ENCODE measurements at regions not wholly inside any gene's neighbourhood (a gene's known extent, or its start where the extent isn't known, plus 50 kb on each side); places are given as distances from the start of the nearest gene placed in this dataset.

DNA sequence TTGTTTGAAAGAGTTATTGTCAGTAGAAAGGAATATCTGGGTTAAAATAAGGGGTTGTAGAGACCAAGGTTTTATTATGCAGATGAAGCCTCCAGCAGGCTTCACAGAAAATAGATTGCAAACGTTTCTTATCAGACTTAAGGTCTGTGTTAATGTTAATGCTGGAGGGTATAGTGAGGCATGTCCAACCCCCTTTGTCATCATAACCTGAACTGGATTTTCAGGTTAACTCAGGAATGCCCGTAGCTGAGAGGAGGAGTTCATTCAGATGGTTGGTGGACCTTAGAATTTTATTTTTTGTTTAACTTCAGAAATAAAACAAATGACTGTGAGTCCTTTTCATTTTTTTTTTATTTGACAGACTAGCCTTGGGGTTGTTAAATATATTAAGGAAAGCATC, 354.1 kb downstream of the GPM6A start:
- TF ChIP-seq, protein P1, sequence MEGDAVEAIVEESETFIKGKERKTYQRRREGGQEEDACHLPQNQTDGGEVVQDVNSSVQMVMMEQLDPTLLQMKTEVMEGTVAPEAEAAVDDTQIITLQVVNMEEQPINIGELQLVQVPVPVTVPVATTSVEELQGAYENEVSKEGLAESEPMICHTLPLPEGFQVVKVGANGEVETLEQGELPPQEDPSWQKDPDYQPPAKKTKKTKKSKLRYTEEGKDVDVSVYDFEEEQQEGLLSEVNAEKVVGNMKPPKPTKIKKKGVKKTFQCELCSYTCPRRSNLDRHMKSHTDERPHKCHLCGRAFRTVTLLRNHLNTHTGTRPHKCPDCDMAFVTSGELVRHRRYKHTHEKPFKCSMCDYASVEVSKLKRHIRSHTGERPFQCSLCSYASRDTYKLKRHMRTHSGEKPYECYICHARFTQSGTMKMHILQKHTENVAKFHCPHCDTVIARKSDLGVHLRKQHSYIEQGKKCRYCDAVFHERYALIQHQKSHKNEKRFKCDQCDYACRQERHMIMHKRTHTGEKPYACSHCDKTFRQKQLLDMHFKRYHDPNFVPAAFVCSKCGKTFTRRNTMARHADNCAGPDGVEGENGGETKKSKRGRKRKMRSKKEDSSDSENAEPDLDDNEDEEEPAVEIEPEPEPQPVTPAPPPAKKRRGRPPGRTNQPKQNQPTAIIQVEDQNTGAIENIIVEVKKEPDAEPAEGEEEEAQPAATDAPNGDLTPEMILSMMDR (conservative IDR thresholded peaks at IDR 0.05; ENCODE audit: low read depth, low read length): no peak
- no peak for TF ChIP-seq EZH2 (IDR thresholded peaks at IDR 0.05; ENCODE audit: borderline replicate concordance, low read depth, low read length, poor library complexity, severe bottlenecking)
